Left kidney (tissue), 1 donor: ENCODE measurements at regions not wholly inside any gene's neighbourhood (a gene's known extent, or its start where the extent isn't known, plus 50 kb on each side); places are given as distances from the start of the nearest gene placed in this dataset.
"Not testable (repeated sequence)": the region's sequence is repeated elsewhere in the genome, so short reads cannot be mapped to it uniquely, and the experiment has no call there.

Experiments
- DNase-seq: peaks from one replicate; pipeline ENCODE4 v3.0.0-alpha.2; 2013

- DNase-seq: no peak
These were observed 358.7 kb downstream of the RRAGC start for GRCh38 chr1:38500891-38501290.

GRCh38 chr1:38500352-38500751, 359.2 kb downstream of the RRAGC start:
- no peak for DNase-seq

- no peak for DNase-seq
These were observed 360.9 kb downstream of the RRAGC start for GRCh38 chr1:38498686-38499085.

GRCh38 chr1:38497921-38498656, 361.5 kb downstream of the RRAGC start:
- DNase-seq: no peak

GRCh38 chr1:38493306-38493705, 366.3 kb downstream of the RRAGC start:
- not testable (repeated sequence) for DNase-seq

- no peak for DNase-seq
These were observed 369.7 kb downstream of the RRAGC start for GRCh38 chr1:38489844-38490270.

- no peak for DNase-seq
These were observed 371.2 kb downstream of the RRAGC start for GRCh38 chr1:38488162-38488898.

GRCh38 chr1:38487396-38487795, 372.2 kb downstream of the RRAGC start:
- DNase-seq: no peak

- DNase-seq: no peak
These were observed 373.5 kb downstream of the RRAGC start for GRCh38 chr1:38486085-38486484.

GRCh38 chr1:38481871-38482826, 377.4 kb downstream of the RRAGC start:
- no peak for DNase-seq

- DNase-seq: not testable (repeated sequence)
These were observed 379.9 kb downstream of the RRAGC start for GRCh38 chr1:38479662-38480061.

GRCh38 chr1:38477811-38478210, 381.8 kb downstream of the RRAGC start:
- no peak for DNase-seq

GRCh38 chr1:38476850-38477178, 382.8 kb downstream of the RRAGC start:
- no peak for DNase-seq

GRCh38 chr1:38476111-38476849, 383.3 kb downstream of the RRAGC start:
- no peak for DNase-seq

GRCh38 chr1:38475624-38476005, 384.0 kb downstream of the RRAGC start:
- no peak for DNase-seq

GRCh38 chr1:38474738-38475623, 384.6 kb downstream of the RRAGC start:
- DNase-seq: no peak

GRCh38 chr1:38466487-38466886, 393.1 kb downstream of the RRAGC start:
- no peak for DNase-seq

- DNase-seq: no peak
These were observed 394.1 kb downstream of the RRAGC start for GRCh38 chr1:38465460-38465859.

- DNase-seq: no peak
These were observed 395.4 kb downstream of the RRAGC start for GRCh38 chr1:38464071-38464661.

- no peak for DNase-seq
These were observed 396.5 kb downstream of the RRAGC start for GRCh38 chr1:38463074-38463473.

- DNase-seq: no peak
These were observed 403.1 kb downstream of the RRAGC start for GRCh38 chr1:38456531-38456876.
